Ishikawa (cell line): ENCODE measurements at regions not wholly inside any gene's neighbourhood (a gene's known extent, or its start where the extent isn't known, plus 50 kb on each side); places are given as distances from the start of the nearest gene placed in this dataset.

ENCODE experiments used
- CEBPB ChIP-seq: IDR thresholded peaks from 2 replicates; pipeline ENCODE4 v1.6.1; 2012
- CREB1 ChIP-seq: IDR thresholded peaks from 2 replicates; pipeline ENCODE4 v1.6.1; 2012; ENCODE audit warnings: low read depth
- EGR1 ChIP-seq: IDR thresholded peaks from 2 replicates; pipeline ENCODE4 v1.6.1; 2012
- EP300 ChIP-seq: IDR thresholded peaks from 2 replicates; pipeline ENCODE4 v1.6.1; 2012; ENCODE audit warnings: borderline replicate concordance
- FOXM1 ChIP-seq: IDR thresholded peaks from 2 replicates; pipeline ENCODE4 v1.6.1; 2012; ENCODE audit warnings: low read depth, borderline replicate concordance
- NFIC ChIP-seq: IDR thresholded peaks from 2 replicates; pipeline ENCODE4 v1.6.1; 2012
- RAD21 ChIP-seq: IDR thresholded peaks from 2 replicates; pipeline ENCODE4 v1.6.1; 2012; ENCODE audit warnings: low read depth
- TAF1 ChIP-seq: IDR thresholded peaks from 2 replicates; pipeline ENCODE4 v1.6.1; 2012; ENCODE audit warnings: low read depth, mild to moderate bottlenecking
- TCF12 ChIP-seq: IDR thresholded peaks from 2 replicates; pipeline ENCODE4 v1.6.1; 2012; ENCODE audit warnings: low read depth
- TEAD4 ChIP-seq: IDR thresholded peaks from 2 replicates; pipeline ENCODE4 v1.6.1; 2012
- YY1 ChIP-seq: IDR thresholded peaks from 2 replicates; pipeline ENCODE4 v1.6.1; 2012; ENCODE audit warnings: low read depth
- ZBTB7A ChIP-seq: IDR thresholded peaks from 2 replicates; pipeline ENCODE4 v1.6.1; 2012; ENCODE audit warnings: low read depth
- TF ChIP-seq, protein P1 (sequence below): IDR thresholded peaks from 2 replicates; pipeline ENCODE4 v1.6.1; 2012
- TF ChIP-seq, protein P2 (sequence below): IDR thresholded peaks from 2 replicates; pipeline ENCODE4 v1.6.1; 2012; ENCODE audit warnings: low read depth, mild to moderate bottlenecking
- TF ChIP-seq, protein P3 (sequence below): IDR thresholded peaks from 2 replicates; pipeline ENCODE4 v1.6.1; 2012

DNA sequence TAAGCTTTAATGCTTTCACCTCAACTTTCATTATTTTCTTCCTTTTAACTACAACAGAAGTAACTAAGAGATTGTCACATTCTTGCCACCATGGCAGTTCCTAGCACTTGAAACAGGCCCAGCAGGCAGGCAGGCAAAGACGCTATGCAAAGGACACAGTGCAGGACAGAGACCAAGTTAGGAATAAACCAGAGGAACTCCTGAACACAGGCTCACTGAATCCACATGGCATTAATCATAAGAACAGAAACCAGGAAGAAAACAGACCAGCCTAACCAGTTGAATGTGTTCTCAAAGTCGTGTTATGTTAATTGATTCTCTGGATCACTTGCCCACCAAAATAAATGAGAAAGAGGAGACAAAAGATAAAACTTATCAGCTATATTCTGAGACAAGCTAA, 397.6 kb downstream of the TBL1XR1 start:
- TF ChIP-seq TEAD4 (no peak), YY1 (no peak), CREB1 (no peak), NFIC (no peak), EGR1 (no peak), ZBTB7A (no peak), TAF1 (no peak), FOXM1 (no peak), TCF12 (no peak), CEBPB (no peak), EP300 (no peak), RAD21 (no peak)
- TF ChIP-seq, protein P1, sequence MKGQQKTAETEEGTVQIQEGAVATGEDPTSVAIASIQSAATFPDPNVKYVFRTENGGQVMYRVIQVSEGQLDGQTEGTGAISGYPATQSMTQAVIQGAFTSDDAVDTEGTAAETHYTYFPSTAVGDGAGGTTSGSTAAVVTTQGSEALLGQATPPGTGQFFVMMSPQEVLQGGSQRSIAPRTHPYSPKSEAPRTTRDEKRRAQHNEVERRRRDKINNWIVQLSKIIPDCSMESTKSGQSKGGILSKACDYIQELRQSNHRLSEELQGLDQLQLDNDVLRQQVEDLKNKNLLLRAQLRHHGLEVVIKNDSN: no peak
- TF ChIP-seq, protein P2, sequence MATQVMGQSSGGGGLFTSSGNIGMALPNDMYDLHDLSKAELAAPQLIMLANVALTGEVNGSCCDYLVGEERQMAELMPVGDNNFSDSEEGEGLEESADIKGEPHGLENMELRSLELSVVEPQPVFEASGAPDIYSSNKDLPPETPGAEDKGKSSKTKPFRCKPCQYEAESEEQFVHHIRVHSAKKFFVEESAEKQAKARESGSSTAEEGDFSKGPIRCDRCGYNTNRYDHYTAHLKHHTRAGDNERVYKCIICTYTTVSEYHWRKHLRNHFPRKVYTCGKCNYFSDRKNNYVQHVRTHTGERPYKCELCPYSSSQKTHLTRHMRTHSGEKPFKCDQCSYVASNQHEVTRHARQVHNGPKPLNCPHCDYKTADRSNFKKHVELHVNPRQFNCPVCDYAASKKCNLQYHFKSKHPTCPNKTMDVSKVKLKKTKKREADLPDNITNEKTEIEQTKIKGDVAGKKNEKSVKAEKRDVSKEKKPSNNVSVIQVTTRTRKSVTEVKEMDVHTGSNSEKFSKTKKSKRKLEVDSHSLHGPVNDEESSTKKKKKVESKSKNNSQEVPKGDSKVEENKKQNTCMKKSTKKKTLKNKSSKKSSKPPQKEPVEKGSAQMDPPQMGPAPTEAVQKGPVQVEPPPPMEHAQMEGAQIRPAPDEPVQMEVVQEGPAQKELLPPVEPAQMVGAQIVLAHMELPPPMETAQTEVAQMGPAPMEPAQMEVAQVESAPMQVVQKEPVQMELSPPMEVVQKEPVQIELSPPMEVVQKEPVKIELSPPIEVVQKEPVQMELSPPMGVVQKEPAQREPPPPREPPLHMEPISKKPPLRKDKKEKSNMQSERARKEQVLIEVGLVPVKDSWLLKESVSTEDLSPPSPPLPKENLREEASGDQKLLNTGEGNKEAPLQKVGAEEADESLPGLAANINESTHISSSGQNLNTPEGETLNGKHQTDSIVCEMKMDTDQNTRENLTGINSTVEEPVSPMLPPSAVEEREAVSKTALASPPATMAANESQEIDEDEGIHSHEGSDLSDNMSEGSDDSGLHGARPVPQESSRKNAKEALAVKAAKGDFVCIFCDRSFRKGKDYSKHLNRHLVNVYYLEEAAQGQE: no peak

DNA sequence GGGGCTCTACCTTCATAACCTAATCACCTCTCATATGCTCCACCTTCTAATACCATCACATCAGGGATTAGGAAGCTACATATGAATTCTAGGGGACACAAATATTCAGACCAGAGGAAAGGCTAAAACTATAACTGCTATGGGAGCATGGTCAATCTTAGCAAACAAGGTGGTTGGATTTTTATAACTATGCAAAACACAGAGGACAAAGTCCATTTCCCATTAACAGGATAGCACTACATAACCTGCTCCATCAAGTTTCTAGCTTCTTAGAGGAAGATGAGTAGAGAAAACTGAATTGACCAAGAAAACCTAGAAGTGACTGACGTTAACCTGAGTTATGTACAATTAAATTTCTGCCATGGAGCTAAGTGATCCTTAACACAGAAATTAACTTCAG, 398.6 kb downstream of the TBL1XR1 start:
- TF ChIP-seq, protein P3, sequence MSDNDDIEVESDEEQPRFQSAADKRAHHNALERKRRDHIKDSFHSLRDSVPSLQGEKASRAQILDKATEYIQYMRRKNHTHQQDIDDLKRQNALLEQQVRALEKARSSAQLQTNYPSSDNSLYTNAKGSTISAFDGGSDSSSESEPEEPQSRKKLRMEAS: no peak
- TF ChIP-seq CREB1 (no peak), TEAD4 (no peak), CEBPB (no peak), TAF1 (no peak), FOXM1 (no peak), TCF12 (no peak), YY1 (no peak), RAD21 (no peak), ZBTB7A (no peak), EGR1 (no peak), EP300 (no peak), NFIC (no peak)
- TF ChIP-seq, protein P2: no peak
- TF ChIP-seq, protein P1: no peak

DNA sequence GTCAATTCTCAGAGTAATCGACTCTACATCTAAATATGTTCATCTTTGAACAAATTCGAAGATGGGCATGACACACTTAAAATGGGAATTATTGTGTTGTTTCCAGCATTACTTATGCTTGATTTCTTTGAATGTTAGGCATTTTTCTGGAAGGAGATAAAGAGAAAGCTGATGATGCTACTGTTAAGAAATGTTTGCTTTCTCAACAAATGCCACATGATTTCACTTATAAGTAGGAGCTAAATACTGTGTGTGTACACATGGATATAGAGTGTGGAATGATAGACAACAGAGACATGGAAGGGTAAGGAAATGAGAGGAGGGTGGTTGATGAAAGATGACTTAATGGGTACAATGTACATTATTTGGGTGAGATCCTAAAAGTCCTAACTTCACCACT, 400.9 kb downstream of the TBL1XR1 start:
- TF ChIP-seq TCF12 (no peak), YY1 (no peak), TEAD4 (no peak), RAD21 (no peak), ZBTB7A (no peak), EP300 (no peak), TAF1 (no peak), CEBPB (no peak), FOXM1 (no peak), EGR1 (no peak), CREB1 (no peak), NFIC (no peak)
- TF ChIP-seq, protein P2: no peak
- TF ChIP-seq, protein P1: no peak
- TF ChIP-seq, protein P3: no peak

DNA sequence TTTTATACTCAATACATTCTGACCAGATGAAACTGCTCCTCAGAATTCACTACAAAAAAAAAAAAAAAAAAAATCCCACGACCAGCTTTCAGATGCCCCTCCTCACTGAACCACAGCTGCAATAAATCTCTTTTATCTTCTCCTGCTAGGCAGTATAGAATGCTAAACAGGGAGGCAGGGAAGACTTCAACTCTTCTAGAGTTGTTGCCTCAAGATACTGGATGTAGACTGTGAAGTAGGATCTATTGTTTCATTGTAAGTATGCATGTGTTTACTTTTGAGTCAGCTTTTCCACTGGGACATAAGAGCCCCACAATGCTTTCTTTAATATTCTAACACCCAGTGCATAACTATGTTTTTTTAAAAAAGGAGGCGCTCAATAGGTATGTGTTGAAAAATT, 401.4 kb downstream of the TBL1XR1 start:
- TF ChIP-seq RAD21: no peak
- TF ChIP-seq, protein P2: no peak
- no peak for TF ChIP-seq NFIC
- TF ChIP-seq EP300: no peak
- TF ChIP-seq, protein P1: no peak
- TF ChIP-seq CREB1: no peak
- no peak for TF ChIP-seq ZBTB7A
- TF ChIP-seq TEAD4: no peak
- no peak for TF ChIP-seq EGR1
- no peak for TF ChIP-seq CEBPB
- TF ChIP-seq, protein P3: no peak
- TF ChIP-seq TAF1: no peak
- no peak for TF ChIP-seq YY1
- no peak for TF ChIP-seq TCF12
- TF ChIP-seq FOXM1: no peak
